ENCODE measurements at regions not wholly inside any gene's neighbourhood (a gene's known extent, or its start where the extent isn't known, plus 50 kb on each side); places are given as distances from the start of the nearest gene placed in this dataset.

GRCh38 chrX:141341743-141342142 is 99.4 kb upstream of the SPANXC start:
- no peak for TF ChIP-seq NR2F2 (IDR thresholded peaks at IDR 0.05)
- TF ChIP-seq JUND (IDR thresholded peaks at IDR 0.05), result no peak
- TF ChIP-seq CTCF (IDR thresholded peaks at IDR 0.05; ENCODE audit: low read depth, low read length, missing input control), result no peak
- no peak for TF ChIP-seq ATF3 (IDR thresholded peaks at IDR 0.05)
- TF ChIP-seq TAF1 (conservative IDR thresholded peaks at IDR 0.05), result no peak

Measured in liver (tissue), 3 donors.